Psoas muscle (tissue), 7 donors: ENCODE measurements at regions not wholly inside any gene's neighbourhood (a gene's known extent, or its start where the extent isn't known, plus 50 kb on each side); places are given as distances from the start of the nearest gene placed in this dataset.

Experiments used
- ATAC-seq, 4 donors: fragments of 200-7000 bp; cut with Tn5 transposase; one replicate each; pipeline ENCODE4 v1.9.1; 2020; ENCODE audit warnings: moderate library complexity in 3 of 4, mild to moderate bottlenecking in 2 of 4
- DNase-seq, 2 donors: peaks; one replicate each; pipeline ENCODE4 v3.0.0-alpha.2; 2020
- H3K27ac ChIP-seq: fragments of 200-600 bp; one replicate; pipeline ENCODE4 v1.8.0; 2022
- H3K27me3 ChIP-seq, 3 donors: fragments of 200-600 bp in 1 of 3; one replicate each; pipeline versions ENCODE4 v1.6.1 to v1.8.0; 2013 to 2022; ENCODE audit warnings: low read length in 2 of 3, mild to moderate bottlenecking in 2 of 3, moderate library complexity in 1 of 3; ENCODE audit not compliant: insufficient read depth in 3 of 3
- H3K36me3 ChIP-seq, 2 donors: fragments of 200-600 bp in 1 of 2; one replicate each; pipeline versions ENCODE4 v1.6.1 to v1.8.0; 2013 to 2022; ENCODE audit warnings: low read depth in 1 of 2, mild to moderate bottlenecking in 1 of 2, moderate library complexity in 1 of 2; ENCODE audit not compliant: insufficient read depth in 1 of 2
- H3K4me1 ChIP-seq: fragments of 200-600 bp; one replicate; pipeline ENCODE4 v1.8.0; 2022
- H3K4me3 ChIP-seq: fragments of 200-600 bp; one replicate; pipeline ENCODE4 v1.8.0; 2022; ENCODE audit warnings: mild to moderate bottlenecking
- H3K9me3 ChIP-seq: fragments of 200-600 bp; one replicate; pipeline ENCODE4 v1.8.0; 2022
- WGBS, 3 donors: extraction: QIAGEN DNeasy Blood & Tissue Kit; methylation state at CpG; one replicate each; pipeline versions ENCODE4 v1.1.6 to v1.1.7; 2013; 5-methylcytosine and 5-hydroxymethylcytosine counted together
- intact Hi-C, 2 donors: fragments of 100-400 bp; cut with DNase I; formaldehyde crosslinking; loops; one replicate each; pipeline versions ENCODE4 v1.11.0 to v1.14.2; 2022
- TF ChIP-seq, protein P1 (sequence below): fragments of 200-600 bp; IDR thresholded peaks from one replicate; pipeline ENCODE4 v1.8.0; 2022; ENCODE audit warnings: antibody characterized with exemption
- donor health status: healthy with polysubstance abuse.
- donor health status: DM: no; HTN: no; CAD: no; lungs with moderate emphysema.
- donor health status: Bipolar disorder and iron deficiency.
- donor health status: healthy.
- donor health status: DM: yes; HTN: yes; CAD: no.
- donor health status: DM: no; HTN: no; CAD: no.
- donor health status: DM: yes; HTN: yes; CAD: no.

DNA sequence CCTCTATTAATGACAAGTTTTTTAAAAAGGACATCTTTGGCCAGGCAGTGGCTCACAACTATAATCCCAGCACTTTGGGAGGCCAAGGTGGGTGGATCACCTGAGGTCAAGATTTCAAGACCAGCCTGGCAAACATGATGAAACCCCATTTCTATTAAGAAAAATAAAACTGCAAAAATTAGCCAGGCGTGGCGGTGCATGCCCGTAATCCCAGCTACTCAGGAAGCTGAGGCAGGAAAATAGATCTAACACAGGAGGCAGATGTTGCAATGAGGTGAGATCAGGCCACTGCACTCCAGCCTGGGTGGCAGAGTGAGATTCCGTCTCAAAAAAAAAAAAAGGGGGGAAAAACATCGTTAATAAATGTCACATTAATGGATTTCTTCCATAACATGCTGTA, 1805.4 kb downstream of the C4orf33 start:
- Histone ChIP-seq H3K9me3 (no peaks in the 10 kb centered on the region), H3K27ac (no peak overlapping the region), H3K4me1 (no peaks in the 10 kb centered on the region), H3K36me3 (no peaks in the 10 kb centered on the region), H3K27me3 (no peaks in the 10 kb centered on the region), H3K4me3 (no peak overlapping the region)
- DNase-seq, result no peak
- intact Hi-C loops, result no loop called here
- TF ChIP-seq, protein P1, sequence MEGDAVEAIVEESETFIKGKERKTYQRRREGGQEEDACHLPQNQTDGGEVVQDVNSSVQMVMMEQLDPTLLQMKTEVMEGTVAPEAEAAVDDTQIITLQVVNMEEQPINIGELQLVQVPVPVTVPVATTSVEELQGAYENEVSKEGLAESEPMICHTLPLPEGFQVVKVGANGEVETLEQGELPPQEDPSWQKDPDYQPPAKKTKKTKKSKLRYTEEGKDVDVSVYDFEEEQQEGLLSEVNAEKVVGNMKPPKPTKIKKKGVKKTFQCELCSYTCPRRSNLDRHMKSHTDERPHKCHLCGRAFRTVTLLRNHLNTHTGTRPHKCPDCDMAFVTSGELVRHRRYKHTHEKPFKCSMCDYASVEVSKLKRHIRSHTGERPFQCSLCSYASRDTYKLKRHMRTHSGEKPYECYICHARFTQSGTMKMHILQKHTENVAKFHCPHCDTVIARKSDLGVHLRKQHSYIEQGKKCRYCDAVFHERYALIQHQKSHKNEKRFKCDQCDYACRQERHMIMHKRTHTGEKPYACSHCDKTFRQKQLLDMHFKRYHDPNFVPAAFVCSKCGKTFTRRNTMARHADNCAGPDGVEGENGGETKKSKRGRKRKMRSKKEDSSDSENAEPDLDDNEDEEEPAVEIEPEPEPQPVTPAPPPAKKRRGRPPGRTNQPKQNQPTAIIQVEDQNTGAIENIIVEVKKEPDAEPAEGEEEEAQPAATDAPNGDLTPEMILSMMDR, result no peak
- no peak for ATAC-seq
- WGBS, 3 donors, result 65 to 71% (median 70%) methylated on average over 5 of the region's 5 CpGs

- no peak overlapping the region for H3K4me3 ChIP-seq
- ATAC-seq (no peak), DNase-seq (no peak)
- H3K4me1 ChIP-seq, result no peaks in the 10 kb centered on the region
- intact Hi-C loops, result no loop called here
- TF ChIP-seq, protein P1, result no peak
- no peaks in the 10 kb centered on the region for H3K27me3 ChIP-seq
- H3K27ac ChIP-seq, result no peak overlapping the region
- peaks cover 3% of the 10 kb centered on the region for H3K9me3 ChIP-seq
- no peaks in the 10 kb centered on the region for H3K36me3 ChIP-seq
- 60 to 77% (median 66%) methylated on average over 2 of the region's 2 CpGs for WGBS, 3 donors
Measured at GRCh38 chr4:130922955-130923354, 1827.0 kb downstream of the C4orf33 start.

DNA sequence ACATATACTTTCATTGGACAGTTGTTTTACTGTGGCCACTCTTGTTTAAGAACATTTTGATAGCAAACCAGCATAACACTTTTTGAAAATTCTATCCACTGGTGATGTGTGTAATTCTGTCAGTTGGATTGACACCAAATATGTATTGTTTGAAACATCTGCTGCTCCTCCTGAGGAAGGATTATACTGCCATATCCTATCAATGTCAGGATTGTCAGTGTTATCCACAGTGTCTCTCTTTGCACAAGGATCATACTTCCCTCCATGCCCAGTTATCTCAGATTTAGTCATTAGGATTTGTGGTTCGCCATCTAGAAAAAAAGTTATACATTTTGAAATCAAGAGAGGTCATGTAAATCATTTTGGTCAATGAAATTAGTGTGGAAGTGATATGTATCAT, 1859.6 kb downstream of the C4orf33 start:
- intact Hi-C loops, result no loop called here
- Histone ChIP-seq H3K27me3 (no peaks in the 10 kb centered on the region), H3K9me3 (no peaks in the 10 kb centered on the region), H3K4me1 (no peaks in the 10 kb centered on the region), H3K27ac (no peak overlapping the region), H3K36me3 (no peaks in the 10 kb centered on the region), H3K4me3 (no peak overlapping the region)
- DNase-seq, result no peak
- ATAC-seq, result no peak
- 74 to 88% (median 75%) methylated on average over 1 of the region's 1 CpG for WGBS, 3 donors
- TF ChIP-seq, protein P1, result no peak

DNA sequence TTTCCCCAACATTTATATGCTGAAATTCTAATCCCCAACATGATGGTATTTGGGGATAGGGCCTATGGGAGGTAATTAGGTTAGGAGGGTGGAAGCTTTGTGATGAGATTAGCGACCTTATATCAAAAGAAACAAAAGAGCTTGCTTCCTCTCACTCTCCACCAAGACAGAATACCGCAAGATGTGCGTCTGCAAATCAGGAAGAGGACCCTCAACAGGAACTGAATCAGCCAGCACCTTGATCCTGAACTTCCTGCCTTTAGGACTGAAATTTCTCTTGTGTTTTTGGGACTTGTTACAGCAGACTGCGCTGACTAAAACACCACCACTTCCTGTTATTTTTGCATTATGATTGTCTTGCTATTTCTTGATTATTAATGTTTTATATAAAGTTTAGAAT, 1889.4 kb downstream of the C4orf33 start:
- WGBS, 3 donors, result 60 to 65% (median 63%) methylated on average over 4 of the region's 4 CpGs
- intact Hi-C loops, result no loop called here

GRCh38 chr4:130995988-130996387, 1900.0 kb downstream of the C4orf33 start:
- Histone ChIP-seq H3K36me3 (no peaks in the 10 kb centered on the region), H3K4me3 (no peak overlapping the region), H3K9me3 (no peaks in the 10 kb centered on the region), H3K4me1 (no peaks in the 10 kb centered on the region), H3K27me3 (no peaks in the 10 kb centered on the region), H3K27ac (no peak overlapping the region)
- DNase-seq (no peak), ATAC-seq (no peak)
- intact Hi-C loops, result no loop called here
- 86 to 90% (median 86%) methylated on average over 2 of the region's 2 CpGs for WGBS, 3 donors
- TF ChIP-seq, protein P1, result no peak

More for the DNA sequence above, 1889.4 kb downstream of the C4orf33 start:
- Histone ChIP-seq H3K4me3 (no peak overlapping the region), H3K9me3 (no peaks in the 10 kb centered on the region), H3K27ac (no peak overlapping the region), H3K4me1 (no peaks in the 10 kb centered on the region), H3K27me3 (no peaks in the 10 kb centered on the region), H3K36me3 (no peaks in the 10 kb centered on the region)
- ATAC-seq, result no peak
- TF ChIP-seq, protein P1, result no peak
- no peak for DNase-seq
